ENCODE measurements at regions not wholly inside any gene's neighbourhood (a gene's known extent, or its start where the extent isn't known, plus 50 kb on each side); places are given as distances from the start of the nearest gene placed in this dataset.
"Not testable (repeated sequence)": the region's sequence is repeated elsewhere in the genome, so short reads cannot be mapped to it uniquely, and the experiment has no call there.

- no peak for DNase-seq (ENCODE audit: low read depth, low spot score)
Measured at GRCh38 chr20:12113468-12114371, 196.0 kb downstream of the BTBD3 start.

GRCh38 chr20:12129114-12129513 is 211.4 kb downstream of the BTBD3 start:
- not testable (repeated sequence) for DNase-seq (ENCODE audit: low read depth, low spot score)

- not testable (repeated sequence) for DNase-seq (ENCODE audit: low read depth, low spot score)
Measured at GRCh38 chr20:12129532-12129931, 211.8 kb downstream of the BTBD3 start.

GRCh38 chr20:12130781-12131180 is 213.1 kb downstream of the BTBD3 start:
- DNase-seq (ENCODE audit: low read depth, low spot score) = no peak

GRCh38 chr20:12133553-12133952 is 215.9 kb downstream of the BTBD3 start:
- DNase-seq (ENCODE audit: low read depth, low spot score) = no peak

GRCh38 chr20:12145951-12146350 is 228.3 kb downstream of the BTBD3 start:
- not testable (repeated sequence) for DNase-seq (ENCODE audit: low read depth, low spot score)

GRCh38 chr20:12152996-12153395 is 235.3 kb downstream of the BTBD3 start:
- DNase-seq (ENCODE audit: low read depth, low spot score) = no peak

GRCh38 chr20:12153628-12154027 is 235.9 kb downstream of the BTBD3 start:
- no peak for DNase-seq (ENCODE audit: low read depth, low spot score)

GRCh38 chr20:12156252-12156651 is 238.6 kb downstream of the BTBD3 start:
- no peak for DNase-seq (ENCODE audit: low read depth, low spot score)

- DNase-seq (ENCODE audit: low read depth, low spot score) = no peak
Measured at GRCh38 chr20:12159261-12159660, 241.6 kb downstream of the BTBD3 start.

GRCh38 chr20:12161734-12162133 is 244.0 kb downstream of the BTBD3 start:
- DNase-seq (ENCODE audit: low read depth, low spot score) = no peak

- DNase-seq (ENCODE audit: low read depth, low spot score) = no peak
Measured at GRCh38 chr20:12166053-12166717, 248.5 kb downstream of the BTBD3 start.

GRCh38 chr20:12170406-12170805 is 252.7 kb downstream of the BTBD3 start:
- DNase-seq (ENCODE audit: low read depth, low spot score) = no peak

GRCh38 chr20:12171923-12172524 is 254.3 kb downstream of the BTBD3 start:
- no peak for DNase-seq (ENCODE audit: low read depth, low spot score)

- no peak for DNase-seq (ENCODE audit: low read depth, low spot score)
Measured at GRCh38 chr20:12173347-12174012, 255.8 kb downstream of the BTBD3 start.

- DNase-seq (ENCODE audit: low read depth, low spot score) = no peak
Measured at GRCh38 chr20:12175538-12175937, 257.8 kb downstream of the BTBD3 start.

- no peak for DNase-seq (ENCODE audit: low read depth, low spot score)
Measured at GRCh38 chr20:12177657-12178293, 260.1 kb downstream of the BTBD3 start.

- DNase-seq (ENCODE audit: low read depth, low spot score) = no peak
Measured at GRCh38 chr20:12179692-12180091, 262.0 kb downstream of the BTBD3 start.

GRCh38 chr20:12180107-12180661 is 262.5 kb downstream of the BTBD3 start:
- no peak for DNase-seq (ENCODE audit: low read depth, low spot score)

- no peak for DNase-seq (ENCODE audit: low read depth, low spot score)
Measured at GRCh38 chr20:12198281-12198680, 280.6 kb downstream of the BTBD3 start.

- DNase-seq (ENCODE audit: low read depth, low spot score) = no peak
Measured at GRCh38 chr20:12199703-12200102, 282.0 kb downstream of the BTBD3 start.

Measured in smooth muscle cell of the brain vasculature (primary cell).